ENCODE measurements at regions not wholly inside any gene's neighbourhood (a gene's known extent, or its start where the extent isn't known, plus 50 kb on each side); places are given as distances from the start of the nearest gene placed in this dataset.

- DNase-seq = no peak
Observed at GRCh38 chr10:44240584-44241205, 144.2 kb downstream of the CXCL12 start.

- no peak for DNase-seq
Observed at GRCh38 chr10:44238212-44238611, 146.7 kb downstream of the CXCL12 start.

GRCh38 chr10:44237364-44238049, 147.4 kb downstream of the CXCL12 start:
- no peak for DNase-seq

GRCh38 chr10:44235363-44235762, 149.5 kb downstream of the CXCL12 start:
- no peak for DNase-seq

- DNase-seq = no peak
Observed at GRCh38 chr10:44234483-44234875, 150.4 kb downstream of the CXCL12 start.

- no peak for DNase-seq
Observed at GRCh38 chr10:44233561-44234482, 151.1 kb downstream of the CXCL12 start.

- DNase-seq = no peak
Observed at GRCh38 chr10:44217274-44217820, 167.6 kb downstream of the CXCL12 start.

- no peak for DNase-seq
Observed at GRCh38 chr10:44216073-44216472, 168.8 kb downstream of the CXCL12 start.

- no peak for DNase-seq
Observed at GRCh38 chr10:44209811-44210210, 175.1 kb downstream of the CXCL12 start.

- DNase-seq = no peak
Observed at GRCh38 chr10:44207160-44207559, 177.7 kb downstream of the CXCL12 start.

GRCh38 chr10:44206127-44206818, 178.6 kb downstream of the CXCL12 start:
- DNase-seq = no peak

GRCh38 chr10:44205067-44205466, 179.8 kb downstream of the CXCL12 start:
- no peak for DNase-seq

- no peak for DNase-seq
Observed at GRCh38 chr10:44203535-44203934, 181.4 kb downstream of the CXCL12 start.

- no peak for DNase-seq
Observed at GRCh38 chr10:44202952-44203351, 181.9 kb downstream of the CXCL12 start.

- no peak for DNase-seq
Observed at GRCh38 chr10:44201656-44202055, 183.2 kb downstream of the CXCL12 start.

- DNase-seq = no peak
Observed at GRCh38 chr10:44201011-44201410, 183.9 kb downstream of the CXCL12 start.

GRCh38 chr10:44199991-44200655, 184.8 kb downstream of the CXCL12 start:
- no peak for DNase-seq

GRCh38 chr10:44199267-44199666, 185.6 kb downstream of the CXCL12 start:
- no peak for DNase-seq

GRCh38 chr10:44198780-44199097, 186.2 kb downstream of the CXCL12 start:
- DNase-seq = no peak

- DNase-seq = no peak
Observed at GRCh38 chr10:44198096-44198779, 186.7 kb downstream of the CXCL12 start.

GRCh38 chr10:44197646-44198045, 187.3 kb downstream of the CXCL12 start:
- no peak for DNase-seq

GRCh38 chr10:44196336-44196735, 188.6 kb downstream of the CXCL12 start:
- no peak for DNase-seq

Data from cerebellar nuclear complex (tissue), 1 donor.